Forelimb muscle (tissue), 1 donor: ENCODE measurements at regions not wholly inside any gene's neighbourhood (a gene's known extent, or its start where the extent isn't known, plus 50 kb on each side); places are given as distances from the start of the nearest gene placed in this dataset.

Experiments
- DNase-seq: peaks from one replicate; pipeline ENCODE4 v3.0.0-alpha.2; 2013; ENCODE audit warnings: low read depth

- DNase-seq: no peak
Observed at GRCh38 chr11:59302991-59303390, 55.7 kb upstream of the OR5AN1 start.

GRCh38 chr11:59295435-59295834, 63.3 kb upstream of the OR5AN1 start:
- DNase-seq: no peak

GRCh38 chr11:59292611-59293010, 66.1 kb upstream of the OR5AN1 start:
- no peak for DNase-seq

- no peak for DNase-seq
Observed at GRCh38 chr11:59291228-59291627, 67.5 kb upstream of the OR5AN1 start.

- no peak for DNase-seq
Observed at GRCh38 chr11:59289356-59290181, 69.1 kb upstream of the OR5AN1 start.

GRCh38 chr11:59285716-59286260, 72.9 kb upstream of the OR5AN1 start:
- DNase-seq: no peak

- no peak for DNase-seq
Observed at GRCh38 chr11:59284773-59285129, 72.0 kb upstream of the MPEG1 start.

GRCh38 chr11:59283825-59284772, 71.4 kb upstream of the MPEG1 start:
- DNase-seq: peak; percentile 25

- no peak for DNase-seq
Observed at GRCh38 chr11:59283311-59283710, 70.6 kb upstream of the MPEG1 start.

GRCh38 chr11:59281177-59281576, 68.5 kb upstream of the MPEG1 start:
- no peak for DNase-seq

GRCh38 chr11:59273373-59273841, 60.7 kb upstream of the MPEG1 start:
- no peak for DNase-seq

GRCh38 chr11:59272771-59273372, 60.1 kb upstream of the MPEG1 start:
- DNase-seq: no peak

GRCh38 chr11:59271811-59272327, 59.1 kb upstream of the MPEG1 start:
- no peak for DNase-seq

- no peak for DNase-seq
Observed at GRCh38 chr11:59271247-59271755, 58.6 kb upstream of the MPEG1 start.

GRCh38 chr11:59267736-59268475, 55.2 kb upstream of the MPEG1 start:
- DNase-seq: no peak

- DNase-seq: no peak
Observed at GRCh38 chr11:59267196-59267595, 54.5 kb upstream of the MPEG1 start.

- no peak for DNase-seq
Observed at GRCh38 chr11:59266491-59266890, 53.8 kb upstream of the MPEG1 start.

- DNase-seq: no peak
Observed at GRCh38 chr11:59265735-59266134, 53.0 kb upstream of the MPEG1 start.

GRCh38 chr11:59264736-59265135, 52.0 kb upstream of the MPEG1 start:
- DNase-seq: no peak

GRCh38 chr11:59263225-59263894, 50.6 kb upstream of the MPEG1 start:
- DNase-seq: no peak
